ENCODE measurements at regions not wholly inside any gene's neighbourhood (a gene's known extent, or its start where the extent isn't known, plus 50 kb on each side); places are given as distances from the start of the nearest gene placed in this dataset.

DNA sequence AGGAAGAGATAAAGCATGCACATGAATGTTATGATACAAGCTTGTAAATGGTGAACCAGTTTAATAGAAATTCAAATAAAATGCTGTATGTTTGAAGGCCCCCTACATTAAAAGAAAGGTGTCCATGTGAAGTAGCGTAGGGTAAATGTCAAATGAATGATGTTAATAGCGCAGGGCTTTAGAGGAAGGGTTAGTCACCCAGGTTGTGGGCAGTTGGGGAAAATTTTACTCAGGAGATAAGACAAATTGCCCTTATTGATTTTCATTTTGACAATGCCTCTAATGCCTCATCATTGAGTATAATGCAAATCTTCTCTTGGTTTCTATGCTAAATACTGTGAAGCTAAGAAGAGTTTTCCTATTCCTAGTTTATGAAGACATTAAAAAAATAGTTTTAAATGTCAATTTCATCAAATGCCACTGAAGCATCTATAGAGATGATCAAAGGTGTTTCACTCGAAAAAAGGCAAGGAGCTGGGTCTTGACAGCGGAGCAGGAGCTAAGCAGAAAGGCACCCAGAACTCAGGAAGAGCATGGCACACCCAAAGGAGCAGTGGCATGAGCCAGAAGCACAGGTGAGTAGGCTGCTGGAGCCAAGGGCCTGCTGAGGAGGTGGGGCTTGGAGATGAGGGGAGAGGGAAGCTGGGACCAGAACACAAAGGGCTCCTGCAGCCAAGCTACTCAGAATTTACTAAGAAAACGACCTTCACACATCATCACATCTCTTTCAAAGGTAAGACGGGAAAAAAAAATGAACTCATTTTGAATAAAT, 129.3 kb upstream of the ACKR3 start:
- Histone ChIP-seq H3K9ac (ENCODE audit: insufficient read depth in 1 of 2, low read length in 2 of 2) (no peak overlapping the region), H3K27me3 (ENCODE audit: control insufficient read depth in 3 of 3, insufficient read depth in 3 of 3, low read length in 2 of 3) (peaks cover 0 to 3% (median 0%) of the 10 kb centered on the region in 3 donors), H3K4me3 (no peak overlapping the region), H3K4me1 (ENCODE audit: control insufficient read depth in 5 of 5, insufficient read depth in 5 of 5, low read length in 5 of 5) (peaks cover 0 to 2% (median 0%) of the 10 kb centered on the region in 5 donors), H3K36me3 (ENCODE audit: control insufficient read depth in 4 of 4, insufficient read depth in 4 of 4, low read length in 4 of 4) (no peaks in the 10 kb centered on the region), H3K9me3 (ENCODE audit: control insufficient read depth in 4 of 4, insufficient read depth in 3 of 4, low read length in 3 of 4) (peaks cover 0 to 4% (median 0%) of the 10 kb centered on the region in 4 donors), H3K27ac (ENCODE audit: low read depth in 1 of 2, low read length in 1 of 2) (no peak overlapping the region)
- ATAC-seq (ENCODE audit: insufficient read depth, low FRiP score) = no peak
- no peak for DNase-seq
- TF ChIP-seq, protein P1, sequence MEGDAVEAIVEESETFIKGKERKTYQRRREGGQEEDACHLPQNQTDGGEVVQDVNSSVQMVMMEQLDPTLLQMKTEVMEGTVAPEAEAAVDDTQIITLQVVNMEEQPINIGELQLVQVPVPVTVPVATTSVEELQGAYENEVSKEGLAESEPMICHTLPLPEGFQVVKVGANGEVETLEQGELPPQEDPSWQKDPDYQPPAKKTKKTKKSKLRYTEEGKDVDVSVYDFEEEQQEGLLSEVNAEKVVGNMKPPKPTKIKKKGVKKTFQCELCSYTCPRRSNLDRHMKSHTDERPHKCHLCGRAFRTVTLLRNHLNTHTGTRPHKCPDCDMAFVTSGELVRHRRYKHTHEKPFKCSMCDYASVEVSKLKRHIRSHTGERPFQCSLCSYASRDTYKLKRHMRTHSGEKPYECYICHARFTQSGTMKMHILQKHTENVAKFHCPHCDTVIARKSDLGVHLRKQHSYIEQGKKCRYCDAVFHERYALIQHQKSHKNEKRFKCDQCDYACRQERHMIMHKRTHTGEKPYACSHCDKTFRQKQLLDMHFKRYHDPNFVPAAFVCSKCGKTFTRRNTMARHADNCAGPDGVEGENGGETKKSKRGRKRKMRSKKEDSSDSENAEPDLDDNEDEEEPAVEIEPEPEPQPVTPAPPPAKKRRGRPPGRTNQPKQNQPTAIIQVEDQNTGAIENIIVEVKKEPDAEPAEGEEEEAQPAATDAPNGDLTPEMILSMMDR (IDR thresholded peaks at IDR 0.05; ENCODE audit: control extremely low read depth, extremely low read depth) = no peak
- 74 to 88% methylated on average over 6 of the region's 6 CpGs for WGBS, 2 donors

- WGBS, 2 donors = 83 to 88% methylated on average over 3 of the region's 3 CpGs
- DNase-seq (no peak), ATAC-seq (ENCODE audit: insufficient read depth, low FRiP score) (no peak)
Measured at GRCh38 chr2:236444187-236444586, 125.4 kb upstream of the ACKR3 start.

GRCh38 chr2:236445678-236446077, 123.9 kb upstream of the ACKR3 start:
- TF ChIP-seq, protein P1 (IDR thresholded peaks at IDR 0.05; ENCODE audit: control extremely low read depth, extremely low read depth) = no peak
- DNase-seq (no peak), ATAC-seq (ENCODE audit: insufficient read depth, low FRiP score) (no peak)
- no peak overlapping the region for H3K9ac ChIP-seq (ENCODE audit: insufficient read depth in 1 of 2, low read length in 2 of 2)
- no peaks in the 10 kb centered on the region for H3K36me3 ChIP-seq (ENCODE audit: control insufficient read depth in 4 of 4, insufficient read depth in 4 of 4, low read length in 4 of 4)
- H3K4me3 ChIP-seq = no peak overlapping the region
- no peaks in the 10 kb centered on the region for H3K4me1 ChIP-seq (ENCODE audit: control insufficient read depth in 5 of 5, insufficient read depth in 5 of 5, low read length in 5 of 5)
- H3K27ac ChIP-seq (ENCODE audit: low read depth in 1 of 2, low read length in 1 of 2) = no peak overlapping the region
- no peaks in the 10 kb centered on the region for H3K27me3 ChIP-seq (ENCODE audit: control insufficient read depth in 3 of 3, insufficient read depth in 3 of 3, low read length in 2 of 3)
- peaks cover 0 to 3% (median 0%) of the 10 kb centered on the region in 4 donors for H3K9me3 ChIP-seq (ENCODE audit: control insufficient read depth in 4 of 4, insufficient read depth in 3 of 4, low read length in 3 of 4)
- whole genome bisulfite sequencing, 2 donors = 84 to 93% methylated on average over 2 of the region's 2 CpGs

More at GRCh38 chr2:236444187-236444586, 125.4 kb upstream of the ACKR3 start:
- H3K4me1 ChIP-seq (ENCODE audit: control insufficient read depth in 5 of 5, insufficient read depth in 5 of 5, low read length in 5 of 5) = no peaks in the 10 kb centered on the region
- TF ChIP-seq, protein P1 (IDR thresholded peaks at IDR 0.05; ENCODE audit: control extremely low read depth, extremely low read depth) = no peak
- H3K36me3 ChIP-seq (ENCODE audit: control insufficient read depth in 4 of 4, insufficient read depth in 4 of 4, low read length in 4 of 4) = no peaks in the 10 kb centered on the region
- H3K4me3 ChIP-seq = no peak overlapping the region
- H3K9ac ChIP-seq (ENCODE audit: insufficient read depth in 1 of 2, low read length in 2 of 2) = no peak overlapping the region
- peaks cover 0 to 4% (median 0%) of the 10 kb centered on the region in 4 donors for H3K9me3 ChIP-seq (ENCODE audit: control insufficient read depth in 4 of 4, insufficient read depth in 3 of 4, low read length in 3 of 4)
- H3K27ac ChIP-seq (ENCODE audit: low read depth in 1 of 2, low read length in 1 of 2) = no peak overlapping the region
- H3K27me3 ChIP-seq (ENCODE audit: control insufficient read depth in 3 of 3, insufficient read depth in 3 of 3, low read length in 2 of 3) = peaks cover 0 to 3% (median 0%) of the 10 kb centered on the region in 3 donors

Measured in lung (tissue), 11 donors.